Occipital lobe (tissue), 1 donor: ENCODE measurements at regions not wholly inside any gene's neighbourhood (a gene's known extent, or its start where the extent isn't known, plus 50 kb on each side); places are given as distances from the start of the nearest gene placed in this dataset.

Experiments used
- DNase-seq: peaks from one replicate; lab custom pipeline; 2025; lab: John Stamatoyannopoulos, UW

DNA sequence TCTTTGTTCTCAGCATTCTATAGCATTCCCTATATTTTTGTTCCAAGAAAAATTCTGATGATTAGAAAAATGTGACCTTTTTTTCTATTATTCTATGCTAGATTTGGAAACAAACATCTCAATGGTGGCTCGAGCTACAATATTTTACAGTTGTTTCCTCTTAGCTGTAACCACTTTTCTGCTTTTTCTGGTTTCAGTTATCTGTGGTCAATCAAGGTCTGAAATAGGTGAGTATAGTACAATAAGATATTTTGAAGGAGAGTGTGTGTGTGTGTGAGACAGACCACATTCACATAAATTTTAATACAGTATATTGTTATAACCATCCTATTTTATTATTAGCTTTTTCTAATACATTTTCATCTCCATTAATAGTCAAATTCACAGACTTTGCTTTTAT lies 564.5 kb upstream of the GHITM start:
- no peak for DNase-seq

GRCh38 chr10:83577421-83577820 lies 561.9 kb upstream of the GHITM start:
- no peak for DNase-seq

GRCh38 chr10:83580373-83581012 lies 558.8 kb upstream of the GHITM start:
- DNase-seq = no peak

GRCh38 chr10:83582407-83583095 lies 556.8 kb upstream of the GHITM start:
- DNase-seq = no peak

- no peak for DNase-seq
Measured at GRCh38 chr10:83585686-83586085, 553.6 kb upstream of the GHITM start.

DNA sequence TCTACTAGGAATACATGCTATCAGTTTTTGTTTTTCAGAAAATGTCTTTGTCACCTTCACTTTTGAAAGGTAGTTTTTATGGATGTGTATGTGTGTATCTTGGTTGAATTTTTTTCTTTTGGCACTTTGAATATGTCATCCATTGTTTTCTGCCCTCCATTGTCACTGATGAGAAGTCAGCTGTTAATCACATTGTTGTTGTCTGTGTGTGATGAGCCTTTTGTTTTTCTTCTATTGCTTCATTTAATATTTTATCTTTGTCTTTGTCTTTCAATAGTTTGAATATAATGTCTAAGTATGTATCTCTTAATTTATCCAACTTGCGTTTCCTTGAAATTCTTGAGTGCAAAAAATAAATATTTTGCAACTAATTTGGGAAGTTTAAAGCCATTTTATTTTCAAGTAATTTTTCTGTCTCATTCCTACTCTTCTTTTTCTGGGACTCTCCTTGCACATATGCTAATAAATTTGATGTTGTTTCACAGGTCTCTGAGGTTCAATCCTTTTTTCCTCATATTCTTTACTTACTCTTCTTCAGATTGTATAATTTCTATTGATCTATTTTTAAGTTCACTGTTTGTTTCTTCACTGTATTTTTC lies 546.9 kb upstream of the GHITM start:
- DNase-seq = no peak

DNA sequence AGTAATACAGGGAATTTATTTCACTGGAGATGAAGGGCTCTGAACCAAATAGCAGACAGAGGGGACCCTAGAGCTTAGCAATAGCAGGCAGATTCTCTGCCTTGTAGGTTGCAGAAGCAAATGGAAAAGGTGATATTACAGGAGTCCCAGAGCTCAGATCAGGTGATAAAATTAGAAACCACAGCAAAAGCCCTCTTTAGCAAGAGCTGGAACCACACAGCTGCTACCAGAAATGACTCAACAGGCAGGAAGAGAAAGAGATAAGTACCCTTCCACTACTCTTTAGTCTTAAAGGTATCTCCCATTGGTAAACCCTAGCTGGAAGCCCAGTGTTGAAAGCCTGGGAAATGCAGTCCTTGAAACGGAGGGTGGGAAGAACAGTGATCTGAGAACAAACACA lies 535.6 kb upstream of the GHITM start:
- no peak for DNase-seq

GRCh38 chr10:83605783-83606630 lies 533.3 kb upstream of the GHITM start:
- DNase-seq = no peak

DNA sequence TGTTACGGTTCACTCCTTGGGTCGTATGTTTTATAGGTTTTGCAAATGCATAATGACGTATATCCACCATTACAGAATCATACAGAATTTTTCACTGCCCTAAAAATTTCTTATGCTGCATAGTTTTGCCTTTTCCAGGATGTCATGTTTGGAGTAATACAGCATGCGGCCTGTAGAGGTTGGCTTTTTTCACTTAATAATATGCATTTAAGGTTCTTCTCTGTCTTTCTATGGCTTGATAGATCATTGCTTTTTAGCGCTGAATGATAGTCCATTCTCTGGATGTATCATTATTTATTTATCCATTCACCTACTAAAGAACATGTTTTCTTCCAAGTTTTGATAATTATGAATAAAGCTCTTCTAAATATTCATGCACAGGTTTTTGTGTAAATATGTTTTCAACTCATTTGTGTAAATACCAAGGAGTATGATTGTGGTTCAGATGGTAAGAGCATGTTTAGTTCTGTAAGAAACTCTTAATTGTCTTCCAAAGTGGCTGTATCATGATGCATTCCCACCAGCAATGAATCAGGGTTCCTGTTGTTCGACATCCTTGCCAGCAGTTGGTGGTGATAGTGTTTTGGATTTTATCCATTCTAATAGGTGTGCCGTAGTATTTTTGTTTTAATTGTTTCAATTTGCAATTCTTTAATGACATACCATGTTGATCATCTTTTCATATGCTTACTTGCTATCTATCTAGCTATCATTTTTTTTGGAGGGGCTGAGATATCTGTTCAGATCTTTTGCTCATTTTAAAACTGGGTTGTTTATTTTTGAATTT lies 531.2 kb upstream of the GHITM start:
- DNase-seq = no peak

DNA sequence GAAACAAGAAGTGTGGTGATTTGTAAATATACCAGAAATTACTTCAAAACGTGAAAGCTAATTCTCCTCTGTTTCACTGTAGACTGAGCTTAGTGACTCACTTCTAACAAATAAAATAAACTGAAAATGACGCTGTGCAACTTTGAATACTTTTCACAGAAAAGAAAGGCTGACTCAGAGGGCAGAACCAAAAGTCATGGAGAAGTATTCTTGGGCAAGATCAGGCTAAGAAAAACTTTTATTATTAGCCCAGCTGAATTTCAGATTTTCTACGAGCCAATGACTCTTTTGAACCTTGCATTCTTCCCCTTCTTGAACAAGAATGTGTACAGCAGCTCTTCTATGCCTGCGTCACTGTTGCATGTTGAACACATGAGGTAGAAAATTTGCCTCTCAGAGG lies 527.3 kb upstream of the GHITM start:
- DNase-seq = no peak

GRCh38 chr10:83612746-83613145 lies 526.6 kb upstream of the GHITM start:
- no peak for DNase-seq

DNA sequence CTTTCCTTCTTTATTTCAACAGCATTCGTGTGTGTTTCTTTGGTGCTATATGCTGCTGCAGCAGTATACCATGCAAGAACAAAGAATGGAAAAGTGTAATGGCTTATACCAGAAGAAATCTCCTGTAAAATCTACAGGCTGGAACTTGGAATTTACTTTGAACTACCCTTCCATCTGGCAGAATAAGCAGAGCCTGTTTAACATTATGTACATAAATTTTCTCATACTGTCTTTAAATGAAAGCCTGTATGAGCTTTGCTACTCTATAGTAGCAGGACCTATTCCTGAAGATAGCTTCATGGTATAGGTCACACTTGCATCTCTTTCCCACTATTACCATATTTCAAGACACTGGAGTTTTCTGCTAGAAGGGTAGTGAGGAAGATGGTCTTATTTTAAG lies 522.1 kb upstream of the GHITM start:
- DNase-seq = no peak

- no peak for DNase-seq
Measured at GRCh38 chr10:83617692-83618545, 521.4 kb upstream of the GHITM start.

DNA sequence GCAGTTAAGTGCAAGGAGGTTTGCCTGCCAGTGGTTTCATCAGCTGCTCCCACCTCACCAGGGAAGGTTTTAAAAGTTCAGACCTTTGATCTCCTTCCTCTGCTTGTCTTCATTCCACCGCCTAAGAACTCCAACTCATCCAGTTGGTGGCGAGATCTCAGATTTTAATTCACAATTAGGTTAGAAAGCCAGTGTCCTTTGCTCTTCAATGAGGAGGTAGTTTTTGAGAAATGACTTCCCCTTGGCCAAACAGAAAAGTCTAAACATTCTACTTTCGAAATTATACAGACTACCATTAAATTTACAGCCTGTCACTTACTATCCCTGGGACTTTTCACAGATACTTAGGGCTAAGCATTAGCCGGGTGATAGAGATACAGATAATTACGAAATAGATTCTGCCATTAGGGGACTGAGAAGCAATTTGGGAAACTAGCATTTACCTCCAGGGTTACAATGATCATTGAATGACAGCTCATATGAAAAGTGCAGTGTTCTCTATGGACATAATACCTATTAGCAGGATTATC lies 513.4 kb upstream of the GHITM start:
- no peak for DNase-seq

DNA sequence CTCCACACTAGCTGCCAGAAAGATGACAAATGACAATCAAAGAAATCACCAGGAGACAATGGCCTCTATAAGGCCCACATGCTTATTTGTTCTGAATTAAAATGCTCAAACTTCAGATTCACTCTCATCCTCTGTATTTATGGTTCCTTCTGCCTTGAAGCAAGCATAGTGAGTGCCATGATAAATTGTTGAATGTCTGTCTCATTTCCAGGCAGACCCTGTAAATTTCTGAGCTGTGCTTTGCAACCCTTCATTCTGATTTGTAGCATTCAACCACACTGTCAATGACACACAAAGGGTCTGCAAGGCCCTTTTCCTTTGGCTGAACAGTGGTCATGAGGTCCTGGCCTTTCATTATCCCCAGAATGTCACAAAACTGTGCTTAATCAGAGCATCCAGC lies 506.6 kb upstream of the GHITM start:
- no peak for DNase-seq

DNA sequence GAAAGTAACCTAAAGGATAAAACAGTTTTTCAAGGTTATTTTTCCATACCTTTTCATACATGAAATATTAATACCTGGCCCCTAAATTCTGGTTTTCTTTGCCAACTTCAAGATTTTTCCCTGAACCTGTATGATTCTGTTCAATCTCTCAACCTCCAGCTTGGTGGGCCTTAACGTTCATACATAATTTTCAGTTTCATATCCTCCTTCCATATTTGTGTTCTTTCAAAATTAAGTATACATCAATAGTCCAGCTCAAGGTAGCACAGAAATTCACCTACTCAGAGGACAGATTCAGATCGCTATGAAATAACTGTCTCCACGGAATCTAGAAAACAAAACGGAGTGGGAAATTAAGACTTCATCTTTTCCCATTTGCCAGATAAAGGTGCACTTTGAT lies 505.8 kb upstream of the GHITM start:
- no peak for DNase-seq

DNA sequence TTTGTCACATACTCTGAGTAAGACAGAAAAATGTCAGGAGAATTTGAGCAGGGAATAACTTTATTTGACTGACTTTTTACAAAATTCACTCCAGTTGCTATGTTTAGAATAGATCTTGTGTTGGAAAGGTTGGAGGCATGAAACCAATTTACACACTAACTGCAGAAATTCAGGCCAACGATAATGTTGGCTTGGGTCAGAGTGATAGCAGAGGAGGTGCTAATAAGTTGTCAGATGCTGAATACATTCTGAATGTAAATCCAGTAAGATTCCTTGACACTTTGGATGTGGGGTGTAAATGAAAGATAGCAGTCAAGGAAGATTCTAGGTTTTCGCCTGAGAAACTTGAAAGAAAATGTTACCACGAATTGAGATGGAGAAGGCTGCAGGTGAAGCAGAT lies 502.5 kb upstream of the GHITM start:
- DNase-seq = no peak

- no peak for DNase-seq
Measured at GRCh38 chr10:83647526-83647925, 491.8 kb upstream of the GHITM start.

GRCh38 chr10:83648201-83648600 lies 491.1 kb upstream of the GHITM start:
- no peak for DNase-seq

DNA sequence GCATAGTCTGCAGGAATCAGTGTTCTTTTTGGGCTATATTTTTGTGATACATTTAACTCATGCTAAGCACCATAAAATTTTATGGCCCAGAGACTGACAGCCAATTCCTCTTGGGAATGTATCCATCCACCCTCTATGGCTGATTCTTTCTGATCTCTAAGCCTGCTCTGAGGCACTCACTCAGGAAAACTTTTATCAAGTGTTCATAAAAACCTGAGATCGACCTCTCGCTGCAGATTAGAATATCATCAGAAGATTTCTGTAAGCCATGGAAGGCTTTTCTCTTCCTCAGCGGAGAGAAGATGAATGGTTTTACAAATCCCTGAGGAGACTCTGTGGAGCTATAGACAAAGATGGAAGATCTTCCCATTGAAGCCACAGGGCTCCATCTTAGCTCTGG lies 489.8 kb upstream of the GHITM start:
- DNase-seq = no peak
